ENCODE measurements at regions not wholly inside any gene's neighbourhood (a gene's known extent, or its start where the extent isn't known, plus 50 kb on each side); places are given as distances from the start of the nearest gene placed in this dataset.

GRCh38 chr5:51944500-51945125 lies 561.4 kb downstream of the ISL1 start:
- TF ChIP-seq CSDC2 (CRISPR knock-in tag; IDR thresholded peaks at IDR 0.05) = no peak
- TF ChIP-seq GLIS3 (CRISPR knock-in tag; IDR thresholded peaks at IDR 0.05) = no peak
- no peak for TF ChIP-seq BACH2 (CRISPR knock-in tag; IDR thresholded peaks at IDR 0.05; ENCODE audit: borderline replicate concordance)
